Stimulated activated CD8-positive, alpha-beta memory T cell treated with anti-CD3 and anti-CD28 coated beads, Interleukin-7, amount 100 ng/mL, for 1 hour (primary cell): ENCODE measurements at regions not wholly inside any gene's neighbourhood (a gene's known extent, or its start where the extent isn't known, plus 50 kb on each side); places are given as distances from the start of the nearest gene placed in this dataset.
A peak's percentile ranks its signal among the peaks of the same experiment; 100 is the strongest.
"Not testable (repeated sequence)": the region's sequence is repeated elsewhere in the genome, so short reads cannot be mapped to it uniquely, and the experiment has no call there.

ENCODE experiments used
- DNase-seq, 2 donors: peaks; one replicate each; pipeline ENCODE4 v3.0.0-alpha.2; 2020; ENCODE audit warnings: low read depth in 2 of 2

- DNase-seq, result no peak
These were observed 68.1 kb upstream of the IFFO2 start for GRCh38 chr1:19024532-19024931.

GRCh38 chr1:19023787-19024186 lies 67.3 kb upstream of the IFFO2 start:
- DNase-seq, result no peak

- DNase-seq, result no peak
These were observed 65.4 kb upstream of the IFFO2 start for GRCh38 chr1:19021845-19022244.

GRCh38 chr1:19019288-19019687 lies 62.8 kb upstream of the IFFO2 start:
- not testable (repeated sequence) for DNase-seq

GRCh38 chr1:19015476-19015875 lies 59.0 kb upstream of the IFFO2 start:
- no peak for DNase-seq

- no peak for DNase-seq
These were observed 58.3 kb upstream of the IFFO2 start for GRCh38 chr1:19014765-19015164.

GRCh38 chr1:19013826-19014548 lies 57.5 kb upstream of the IFFO2 start:
- DNase-seq, result no peak

- DNase-seq, result no peak
These were observed 55.4 kb upstream of the IFFO2 start for GRCh38 chr1:19011845-19012231.

GRCh38 chr1:19010995-19011844 lies 54.7 kb upstream of the IFFO2 start:
- peak; percentile 32 to 33 for DNase-seq

GRCh38 chr1:19010503-19010902 lies 54.0 kb upstream of the IFFO2 start:
- DNase-seq, result no peak

- DNase-seq, result no peak
These were observed 53.4 kb upstream of the IFFO2 start for GRCh38 chr1:19009882-19010321.

- DNase-seq, result no peak
These were observed 52.8 kb upstream of the IFFO2 start for GRCh38 chr1:19009126-19009881.

GRCh38 chr1:19007491-19008441 lies 51.3 kb upstream of the IFFO2 start:
- DNase-seq, result no peak

GRCh38 chr1:19006837-19007271 lies 50.4 kb upstream of the IFFO2 start:
- DNase-seq, result no peak
